ENCODE measurements at regions not wholly inside any gene's neighbourhood (a gene's known extent, or its start where the extent isn't known, plus 50 kb on each side); places are given as distances from the start of the nearest gene placed in this dataset.
A peak's percentile ranks its signal among the peaks of the same experiment; 100 is the strongest.

DNA sequence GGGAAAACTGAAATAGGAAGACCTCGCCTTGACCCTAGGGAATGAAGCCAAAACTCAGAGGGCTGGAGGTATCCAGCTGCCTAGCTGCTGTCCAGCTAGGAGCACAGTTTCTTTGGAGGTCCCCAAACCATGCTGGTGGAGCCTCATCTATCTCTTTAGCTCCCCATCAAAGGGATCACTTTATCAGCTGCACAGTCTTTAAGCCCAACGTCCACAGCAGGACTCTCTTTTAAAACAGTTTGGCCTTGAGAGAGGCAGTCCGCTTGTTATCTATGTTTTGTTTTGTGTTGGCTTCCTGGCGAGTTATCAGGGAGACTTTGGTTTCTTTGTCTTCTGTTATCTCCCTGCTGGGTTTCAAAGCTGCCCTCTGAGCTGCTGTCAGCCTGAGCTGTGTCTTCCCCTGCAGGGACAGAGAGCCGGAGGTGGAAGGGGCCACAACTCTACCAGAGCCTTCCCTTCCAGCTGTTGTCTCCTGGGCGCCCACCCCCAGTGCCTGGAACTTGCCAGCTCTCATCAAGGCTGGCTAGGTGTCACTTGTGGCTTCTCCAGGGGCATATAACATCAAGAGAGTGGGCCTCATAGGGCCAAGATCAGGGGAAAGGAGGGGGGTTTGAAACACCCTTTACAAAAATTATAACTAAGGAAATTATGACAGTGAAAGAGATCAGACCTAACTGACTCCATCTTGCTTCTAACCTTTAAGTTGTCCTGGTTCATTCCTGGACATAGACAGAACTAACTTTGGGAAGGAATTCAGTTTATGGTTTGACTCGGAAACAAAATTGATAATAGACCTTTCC, 61.4 kb upstream of the C15orf39 start (continued):
- TF ChIP-seq, protein P1, sequence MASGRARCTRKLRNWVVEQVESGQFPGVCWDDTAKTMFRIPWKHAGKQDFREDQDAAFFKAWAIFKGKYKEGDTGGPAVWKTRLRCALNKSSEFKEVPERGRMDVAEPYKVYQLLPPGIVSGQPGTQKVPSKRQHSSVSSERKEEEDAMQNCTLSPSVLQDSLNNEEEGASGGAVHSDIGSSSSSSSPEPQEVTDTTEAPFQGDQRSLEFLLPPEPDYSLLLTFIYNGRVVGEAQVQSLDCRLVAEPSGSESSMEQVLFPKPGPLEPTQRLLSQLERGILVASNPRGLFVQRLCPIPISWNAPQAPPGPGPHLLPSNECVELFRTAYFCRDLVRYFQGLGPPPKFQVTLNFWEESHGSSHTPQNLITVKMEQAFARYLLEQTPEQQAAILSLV (CRISPR knock-in tag; IDR thresholded peaks at IDR 0.05; ENCODE audit: borderline replicate concordance): 0 out of 2 replicates have a peak, but pooled peaks have one; percentile 59
- TF ChIP-seq ZFP41 (CRISPR knock-in tag; IDR thresholded peaks at IDR 0.05; ENCODE audit: borderline replicate concordance) (no peak), HCFC1 (IDR thresholded peaks at IDR 0.05; ENCODE audit: low read depth, low read length) (no peak), ZBTB1 (CRISPR knock-in tag; IDR thresholded peaks at IDR 0.05; ENCODE audit: borderline replicate concordance) (no peak), MTA3 (CRISPR knock-in tag; IDR thresholded peaks at IDR 0.05) (no peak), ZNF441 (CRISPR knock-in tag; IDR thresholded peaks at IDR 0.05; ENCODE audit: borderline replicate concordance) (peak; percentile 26; the same call in 1 of the 2 replicates), HDAC2 (CRISPR knock-in tag; IDR thresholded peaks at IDR 0.05) (peak; percentile 91), ZMAT3 (CRISPR knock-in tag; conservative IDR thresholded peaks at IDR 0.05) (no peak), ZFP91 (CRISPR knock-in tag; IDR thresholded peaks at IDR 0.05; ENCODE audit: borderline replicate concordance) (peak; percentile 57), LCORL (IDR thresholded peaks at IDR 0.05) (0 out of 2 replicates have a peak, but pooled peaks have one; percentile 45), LCORL (CRISPR knock-in tag; IDR thresholded peaks at IDR 0.05) (peak; percentile 97), ZNF451 (CRISPR knock-in tag; IDR thresholded peaks at IDR 0.05) (no peak), ZNF296 (CRISPR knock-in tag; conservative IDR thresholded peaks at IDR 0.05) (no peak), NFYB (CRISPR knock-in tag; IDR thresholded peaks at IDR 0.05) (no peak), ZBTB38 (CRISPR knock-in tag; IDR thresholded peaks at IDR 0.05) (peak; percentile 87; the same call in 1 of the 2 replicates), FOSL1 (CRISPR knock-in tag; IDR thresholded peaks at IDR 0.05; ENCODE audit: borderline replicate concordance) (no peak), PHF20 (CRISPR knock-in tag; IDR thresholded peaks at IDR 0.05) (no peak), GATA4 (IDR thresholded peaks at IDR 0.05; ENCODE audit: borderline replicate concordance, low read depth) (peak; percentile 100), HIVEP1 (CRISPR knock-in tag; IDR thresholded peaks at IDR 0.05) (0 out of 2 replicates have a peak, but pooled peaks have one; percentile 37), ZNF121 (CRISPR knock-in tag; IDR thresholded peaks at IDR 0.05) (no peak), SALL1 (CRISPR knock-in tag; IDR thresholded peaks at IDR 0.05) (peak; percentile 94), BRCA1 (CRISPR knock-in tag; IDR thresholded peaks at IDR 0.05) (peak; percentile 70; the same call in 1 of the 2 replicates), HMG20A (CRISPR knock-in tag; IDR thresholded peaks at IDR 0.05; ENCODE audit: borderline replicate concordance) (peak; percentile 88; the same call in 1 of the 2 replicates), EHMT2 (IDR thresholded peaks at IDR 0.05; ENCODE audit: borderline replicate concordance, low read depth, low read length) (no peak), ZNF343 (CRISPR knock-in tag; IDR thresholded peaks at IDR 0.05) (0 out of 2 replicates have a peak, but pooled peaks have one; percentile 66)
- TF ChIP-seq, protein P2, sequence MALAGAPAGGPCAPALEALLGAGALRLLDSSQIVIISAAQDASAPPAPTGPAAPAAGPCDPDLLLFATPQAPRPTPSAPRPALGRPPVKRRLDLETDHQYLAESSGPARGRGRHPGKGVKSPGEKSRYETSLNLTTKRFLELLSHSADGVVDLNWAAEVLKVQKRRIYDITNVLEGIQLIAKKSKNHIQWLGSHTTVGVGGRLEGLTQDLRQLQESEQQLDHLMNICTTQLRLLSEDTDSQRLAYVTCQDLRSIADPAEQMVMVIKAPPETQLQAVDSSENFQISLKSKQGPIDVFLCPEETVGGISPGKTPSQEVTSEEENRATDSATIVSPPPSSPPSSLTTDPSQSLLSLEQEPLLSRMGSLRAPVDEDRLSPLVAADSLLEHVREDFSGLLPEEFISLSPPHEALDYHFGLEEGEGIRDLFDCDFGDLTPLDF (CRISPR knock-in tag; IDR thresholded peaks at IDR 0.05): no peak
- TF ChIP-seq, protein P3, sequence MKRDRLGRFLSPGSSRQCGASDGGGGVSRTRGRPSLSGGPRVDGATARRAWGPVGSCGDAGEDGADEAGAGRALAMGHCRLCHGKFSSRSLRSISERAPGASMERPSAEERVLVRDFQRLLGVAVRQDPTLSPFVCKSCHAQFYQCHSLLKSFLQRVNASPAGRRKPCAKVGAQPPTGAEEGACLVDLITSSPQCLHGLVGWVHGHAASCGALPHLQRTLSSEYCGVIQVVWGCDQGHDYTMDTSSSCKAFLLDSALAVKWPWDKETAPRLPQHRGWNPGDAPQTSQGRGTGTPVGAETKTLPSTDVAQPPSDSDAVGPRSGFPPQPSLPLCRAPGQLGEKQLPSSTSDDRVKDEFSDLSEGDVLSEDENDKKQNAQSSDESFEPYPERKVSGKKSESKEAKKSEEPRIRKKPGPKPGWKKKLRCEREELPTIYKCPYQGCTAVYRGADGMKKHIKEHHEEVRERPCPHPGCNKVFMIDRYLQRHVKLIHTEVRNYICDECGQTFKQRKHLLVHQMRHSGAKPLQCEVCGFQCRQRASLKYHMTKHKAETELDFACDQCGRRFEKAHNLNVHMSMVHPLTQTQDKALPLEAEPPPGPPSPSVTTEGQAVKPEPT (CRISPR knock-in tag; IDR thresholded peaks at IDR 0.05; ENCODE audit: low read depth): no peak

All from HepG2 (cell line).